ENCODE measurements at regions not wholly inside any gene's neighbourhood (a gene's known extent, or its start where the extent isn't known, plus 50 kb on each side); places are given as distances from the start of the nearest gene placed in this dataset.

GRCh38 chr15:47184003-47184907, 533.0 kb upstream of the SEMA6D start:
- H3K4me2 ChIP-seq (ENCODE audit: low read length), result no peak overlapping the region
- no peak overlapping the region for H3K27ac ChIP-seq (ENCODE audit: low read depth, low read length)

GRCh38 chr15:47184908-47185801, 532.1 kb upstream of the SEMA6D start:
- Histone ChIP-seq H3K4me1 (ENCODE audit: control insufficient read depth, low read length) (no peaks in the 10 kb centered on the region), H3K36me3 (ENCODE audit: control insufficient read depth, low read length) (no peaks in the 10 kb centered on the region), H3K9me3 (ENCODE audit: control insufficient read depth, insufficient read depth, low read length) (peaks cover 6% of the 10 kb centered on the region; the same call in 1 of the 2 replicates), H3K9me2 (replicated peaks; ENCODE audit: control insufficient read depth, low read length) (no peaks in the 10 kb centered on the region), H3K79me2 (ENCODE audit: control insufficient read depth, low read length) (no peaks in the 10 kb centered on the region), H4K20me1 (ENCODE audit: control insufficient read depth, insufficient read depth, low read depth, low read length) (no peaks in the 10 kb centered on the region), H3K27ac (ENCODE audit: low read depth, low read length) (no peak overlapping the region), H3K4me2 (ENCODE audit: low read length) (no peak overlapping the region), H3F3A (ENCODE audit: control insufficient read depth, insufficient read depth) (no peaks in the 10 kb centered on the region), H3K4me3 (ENCODE audit: low read length) (no peak overlapping the region), H3K27me3 (ENCODE audit: control insufficient read depth, low read length) (no peaks in the 10 kb centered on the region)
- TF ChIP-seq EZH2phosphoT487 (IDR thresholded peaks at IDR 0.05; ENCODE audit: borderline replicate concordance, low read length) (no peak), CTCF (IDR thresholded peaks at IDR 0.05; ENCODE audit: low read depth, low read length, poor library complexity, severe bottlenecking) (no peak)

More at GRCh38 chr15:47184003-47184907, 533.0 kb upstream of the SEMA6D start:
- Histone ChIP-seq H3K36me3 (ENCODE audit: control insufficient read depth, low read length) (no peaks in the 10 kb centered on the region), H3K27me3 (ENCODE audit: control insufficient read depth, low read length) (no peaks in the 10 kb centered on the region), H3F3A (ENCODE audit: control insufficient read depth, insufficient read depth) (no peaks in the 10 kb centered on the region), H3K9me3 (ENCODE audit: control insufficient read depth, insufficient read depth, low read length) (peaks cover 6% of the 10 kb centered on the region; the same call in 1 of the 2 replicates), H3K9me2 (replicated peaks; ENCODE audit: control insufficient read depth, low read length) (no peaks in the 10 kb centered on the region), H4K20me1 (ENCODE audit: control insufficient read depth, insufficient read depth, low read depth, low read length) (no peaks in the 10 kb centered on the region), H3K79me2 (ENCODE audit: control insufficient read depth, low read length) (no peaks in the 10 kb centered on the region), H3K4me3 (ENCODE audit: low read length) (no peak overlapping the region), H3K4me1 (ENCODE audit: control insufficient read depth, low read length) (no peaks in the 10 kb centered on the region)
- TF ChIP-seq EZH2phosphoT487 (IDR thresholded peaks at IDR 0.05; ENCODE audit: borderline replicate concordance, low read length), result no peak

GRCh38 chr15:47186075-47186474, 531.2 kb upstream of the SEMA6D start:
- Histone ChIP-seq H3F3A (ENCODE audit: control insufficient read depth, insufficient read depth) (no peaks in the 10 kb centered on the region), H3K27ac (ENCODE audit: low read depth, low read length) (no peak overlapping the region), H3K9me3 (ENCODE audit: control insufficient read depth, insufficient read depth, low read length) (peaks cover 6% of the 10 kb centered on the region; the same call in 1 of the 2 replicates), H3K4me1 (ENCODE audit: control insufficient read depth, low read length) (no peaks in the 10 kb centered on the region), H3K27me3 (ENCODE audit: control insufficient read depth, low read length) (no peaks in the 10 kb centered on the region), H4K20me1 (ENCODE audit: control insufficient read depth, insufficient read depth, low read depth, low read length) (no peaks in the 10 kb centered on the region), H3K9me2 (replicated peaks; ENCODE audit: control insufficient read depth, low read length) (no peaks in the 10 kb centered on the region), H3K79me2 (ENCODE audit: control insufficient read depth, low read length) (no peaks in the 10 kb centered on the region), H3K4me2 (ENCODE audit: low read length) (no peak overlapping the region), H3K36me3 (ENCODE audit: control insufficient read depth, low read length) (no peaks in the 10 kb centered on the region), H3K4me3 (ENCODE audit: low read length) (no peak overlapping the region)
- no peak for TF ChIP-seq CTCF (IDR thresholded peaks at IDR 0.05; ENCODE audit: low read depth, low read length, poor library complexity, severe bottlenecking)
- TF ChIP-seq EZH2phosphoT487 (IDR thresholded peaks at IDR 0.05; ENCODE audit: borderline replicate concordance, low read length), result no peak
